Muscle layer of colon (tissue), 2 donors: ENCODE measurements at regions not wholly inside any gene's neighbourhood (a gene's known extent, or its start where the extent isn't known, plus 50 kb on each side); places are given as distances from the start of the nearest gene placed in this dataset.

Experiments
- H3K27ac ChIP-seq: one replicate; pipeline ENCODE4 v1.7.0; 2013; ENCODE audit warnings: low read depth, mild to moderate bottlenecking, low read length, moderate library complexity
- H3K27me3 ChIP-seq, 2 donors: one replicate each; pipeline ENCODE4 v1.7.0; 2013; ENCODE audit warnings: low read length in 2 of 2, mild to moderate bottlenecking in 2 of 2; ENCODE audit not compliant: insufficient read depth in 2 of 2, control insufficient read depth in 1 of 2
- H3K36me3 ChIP-seq: one replicate; pipeline ENCODE4 v1.7.0; 2013; ENCODE audit warnings: mild to moderate bottlenecking, low read length; ENCODE audit not compliant: insufficient read depth
- H3K4me1 ChIP-seq: one replicate; pipeline ENCODE4 v1.7.0; 2013; ENCODE audit warnings: mild to moderate bottlenecking, low read length; ENCODE audit not compliant: insufficient read depth
- H3K4me3 ChIP-seq, 2 donors: one replicate each; pipeline ENCODE4 v1.7.0; 2013; ENCODE audit warnings: low read length in 2 of 2, low read depth in 1 of 2, mild to moderate bottlenecking in 1 of 2, moderate library complexity in 1 of 2
- H3K9ac ChIP-seq: one replicate; pipeline ENCODE4 v1.7.0; 2013; ENCODE audit warnings: low read length
- H3K9me3 ChIP-seq: one replicate; pipeline ENCODE4 v1.7.0; 2013; ENCODE audit warnings: mild to moderate bottlenecking, low read length
- donor health status: abdominal sarcoma.
- donor health status: Adenocarcinoma of cecum.

- no peak overlapping the region for H3K4me3 ChIP-seq
- H3K27ac ChIP-seq: no peak overlapping the region
- no peaks in the 10 kb centered on the region for H3K36me3 ChIP-seq
- no peaks in the 10 kb centered on the region for H3K4me1 ChIP-seq
- no peak overlapping the region for H3K9ac ChIP-seq
- no peaks in the 10 kb centered on the region for H3K9me3 ChIP-seq
- no peaks in the 10 kb centered on the region for H3K27me3 ChIP-seq
Measured at GRCh38 chr13:62631124-62631523, 1215.5 kb upstream of the PCDH20 start.

- Histone ChIP-seq H3K9me3 (no peaks in the 10 kb centered on the region), H3K9ac (no peak overlapping the region), H3K4me3 (no peak overlapping the region), H3K27me3 (no peaks in the 10 kb centered on the region), H3K36me3 (no peaks in the 10 kb centered on the region), H3K27ac (no peak overlapping the region), H3K4me1 (no peaks in the 10 kb centered on the region)
Measured at GRCh38 chr13:62629618-62630017, 1214.0 kb upstream of the PCDH20 start.

GRCh38 chr13:62627226-62627625 lies 1211.6 kb upstream of the PCDH20 start:
- H3K4me3 ChIP-seq: no peak overlapping the region

GRCh38 chr13:62626771-62627170 lies 1211.1 kb upstream of the PCDH20 start:
- Histone ChIP-seq H3K4me1 (no peaks in the 10 kb centered on the region), H3K27ac (no peak overlapping the region), H3K4me3 (no peak overlapping the region), H3K36me3 (no peaks in the 10 kb centered on the region), H3K27me3 (no peaks in the 10 kb centered on the region), H3K9me3 (no peaks in the 10 kb centered on the region), H3K9ac (no peak overlapping the region)

More at GRCh38 chr13:62627226-62627625, 1211.6 kb upstream of the PCDH20 start:
- Histone ChIP-seq H3K27ac (no peak overlapping the region), H3K9ac (no peak overlapping the region), H3K9me3 (no peaks in the 10 kb centered on the region), H3K36me3 (no peaks in the 10 kb centered on the region), H3K27me3 (no peaks in the 10 kb centered on the region), H3K4me1 (no peaks in the 10 kb centered on the region)

GRCh38 chr13:62625214-62625881 lies 1209.7 kb upstream of the PCDH20 start:
- Histone ChIP-seq H3K4me1 (no peaks in the 10 kb centered on the region), H3K36me3 (no peaks in the 10 kb centered on the region), H3K27ac (no peak overlapping the region), H3K27me3 (no peaks in the 10 kb centered on the region), H3K9me3 (no peaks in the 10 kb centered on the region), H3K4me3 (no peak overlapping the region), H3K9ac (no peak overlapping the region)

GRCh38 chr13:62613819-62614218 lies 1198.2 kb upstream of the PCDH20 start:
- H3K27me3 ChIP-seq: no peaks in the 10 kb centered on the region
- no peaks in the 10 kb centered on the region for H3K4me1 ChIP-seq
- H3K4me3 ChIP-seq: no peak overlapping the region
- no peaks in the 10 kb centered on the region for H3K36me3 ChIP-seq
- H3K27ac ChIP-seq: no peak overlapping the region
- H3K9me3 ChIP-seq: no peaks in the 10 kb centered on the region
- H3K9ac ChIP-seq: no peak overlapping the region

- Histone ChIP-seq H3K9me3 (no peaks in the 10 kb centered on the region), H3K36me3 (no peaks in the 10 kb centered on the region), H3K9ac (no peak overlapping the region), H3K27ac (no peak overlapping the region), H3K4me1 (no peaks in the 10 kb centered on the region), H3K27me3 (no peaks in the 10 kb centered on the region), H3K4me3 (no peak overlapping the region)
Measured at GRCh38 chr13:62611343-62611742, 1195.7 kb upstream of the PCDH20 start.

GRCh38 chr13:62598708-62599107 lies 1183.1 kb upstream of the PCDH20 start:
- peaks cover 1% of the 10 kb centered on the region for H3K4me1 ChIP-seq
- no peaks in the 10 kb centered on the region for H3K36me3 ChIP-seq

GRCh38 chr13:62595976-62596375 lies 1180.3 kb upstream of the PCDH20 start:
- Histone ChIP-seq H3K27me3 (no peaks in the 10 kb centered on the region), H3K9ac (no peak overlapping the region)

More at GRCh38 chr13:62598708-62599107, 1183.1 kb upstream of the PCDH20 start:
- Histone ChIP-seq H3K9ac (no peak overlapping the region), H3K27ac (no peak overlapping the region), H3K4me3 (no peak overlapping the region), H3K27me3 (no peaks in the 10 kb centered on the region), H3K9me3 (no peaks in the 10 kb centered on the region)

GRCh38 chr13:62593804-62594203 lies 1178.2 kb upstream of the PCDH20 start:
- peaks cover 8% of the 10 kb centered on the region for H3K4me1 ChIP-seq
- H3K27ac ChIP-seq: no peak overlapping the region
- H3K4me3 ChIP-seq: no peak overlapping the region
- H3K36me3 ChIP-seq: no peaks in the 10 kb centered on the region
- H3K9ac ChIP-seq: no peak overlapping the region
- no peaks in the 10 kb centered on the region for H3K27me3 ChIP-seq
- H3K9me3 ChIP-seq: no peaks in the 10 kb centered on the region

More at GRCh38 chr13:62595976-62596375, 1180.3 kb upstream of the PCDH20 start:
- H3K9me3 ChIP-seq: no peaks in the 10 kb centered on the region
- no peaks in the 10 kb centered on the region for H3K36me3 ChIP-seq
- peaks cover 8% of the 10 kb centered on the region for H3K4me1 ChIP-seq
- H3K27ac ChIP-seq: no peak overlapping the region
- H3K4me3 ChIP-seq: no peak overlapping the region

- Histone ChIP-seq H3K36me3 (no peaks in the 10 kb centered on the region), H3K9me3 (no peaks in the 10 kb centered on the region), H3K27me3 (no peaks in the 10 kb centered on the region), H3K9ac (no peak overlapping the region), H3K4me1 (no peaks in the 10 kb centered on the region), H3K27ac (no peak overlapping the region), H3K4me3 (no peak overlapping the region)
Measured at GRCh38 chr13:62583466-62583865, 1167.8 kb upstream of the PCDH20 start.

GRCh38 chr13:62578402-62578801 lies 1162.8 kb upstream of the PCDH20 start:
- H3K27me3 ChIP-seq: no peaks in the 10 kb centered on the region
- no peaks in the 10 kb centered on the region for H3K9me3 ChIP-seq
- no peak overlapping the region for H3K4me3 ChIP-seq
- H3K9ac ChIP-seq: no peak overlapping the region
- no peak overlapping the region for H3K27ac ChIP-seq
- H3K36me3 ChIP-seq: no peaks in the 10 kb centered on the region
- no peaks in the 10 kb centered on the region for H3K4me1 ChIP-seq
